DOHH2 (cell line): ENCODE measurements at regions not wholly inside any gene's neighbourhood (a gene's known extent, or its start where the extent isn't known, plus 50 kb on each side); places are given as distances from the start of the nearest gene placed in this dataset.

ENCODE experiments used
- CTCF ChIP-seq: fragments of 200-600 bp; sonication (generic); IDR thresholded peaks from one replicate; pipeline ENCODE4 v1.5.1; 2014; ENCODE audit warnings: antibody characterized with exemption, mild to moderate bottlenecking, low read depth, low read length; ENCODE audit not compliant: poor library complexity, severe bottlenecking
- EZH2phosphoT487 ChIP-seq: fragments of 200-600 bp; sonication (generic); IDR thresholded peaks from 2 replicates; pipeline ENCODE4 v1.6.1; 2017; ENCODE audit warnings: borderline replicate concordance, mild to moderate bottlenecking, antibody characterized with exemption, low read length, moderate library complexity, mixed read lengths

GRCh38 chr3:151555523-151555922 lies 94.7 kb upstream of the IGSF10 start:
- TF ChIP-seq CTCF (no peak), EZH2phosphoT487 (no peak)
